Fibroblast of lung (primary cell): ENCODE measurements at regions not wholly inside any gene's neighbourhood (a gene's known extent, or its start where the extent isn't known, plus 50 kb on each side); places are given as distances from the start of the nearest gene placed in this dataset.

Experiments used
- EZH2 ChIP-seq: IDR thresholded peaks from 2 replicates; pipeline ENCODE4 v1.5.1; 2012; ENCODE audit warnings: low read length, control low read depth, mild to moderate bottlenecking; ENCODE audit errors: missing control alignments
- TF ChIP-seq, protein P1 (sequence below), 2 donors: IDR thresholded peaks in 1 of 2; conservative IDR thresholded peaks in 1 of 2; 1 replicate in 1 of 2; 2 replicates in 1 of 2; pipeline ENCODE4 v1.5.1; 2011 to 2012; ENCODE audit warnings: low read length in 2 of 2, control low read depth in 1 of 2, inconsistent platforms in 1 of 2, low read depth in 1 of 2, mild to moderate bottlenecking in 1 of 2

GRCh38 chr3:80141557-80141956 is 373.8 kb upstream of the ROBO1 start:
- TF ChIP-seq, protein P1, sequence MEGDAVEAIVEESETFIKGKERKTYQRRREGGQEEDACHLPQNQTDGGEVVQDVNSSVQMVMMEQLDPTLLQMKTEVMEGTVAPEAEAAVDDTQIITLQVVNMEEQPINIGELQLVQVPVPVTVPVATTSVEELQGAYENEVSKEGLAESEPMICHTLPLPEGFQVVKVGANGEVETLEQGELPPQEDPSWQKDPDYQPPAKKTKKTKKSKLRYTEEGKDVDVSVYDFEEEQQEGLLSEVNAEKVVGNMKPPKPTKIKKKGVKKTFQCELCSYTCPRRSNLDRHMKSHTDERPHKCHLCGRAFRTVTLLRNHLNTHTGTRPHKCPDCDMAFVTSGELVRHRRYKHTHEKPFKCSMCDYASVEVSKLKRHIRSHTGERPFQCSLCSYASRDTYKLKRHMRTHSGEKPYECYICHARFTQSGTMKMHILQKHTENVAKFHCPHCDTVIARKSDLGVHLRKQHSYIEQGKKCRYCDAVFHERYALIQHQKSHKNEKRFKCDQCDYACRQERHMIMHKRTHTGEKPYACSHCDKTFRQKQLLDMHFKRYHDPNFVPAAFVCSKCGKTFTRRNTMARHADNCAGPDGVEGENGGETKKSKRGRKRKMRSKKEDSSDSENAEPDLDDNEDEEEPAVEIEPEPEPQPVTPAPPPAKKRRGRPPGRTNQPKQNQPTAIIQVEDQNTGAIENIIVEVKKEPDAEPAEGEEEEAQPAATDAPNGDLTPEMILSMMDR (conservative IDR thresholded peaks at IDR 0.05 in 1 of 2, IDR thresholded peaks at IDR 0.05 in 1 of 2; ENCODE audit: low read depth in 1 of 2, low read length in 2 of 2): no peak
- TF ChIP-seq EZH2: no peak
